ENCODE measurements at regions not wholly inside any gene's neighbourhood (a gene's known extent, or its start where the extent isn't known, plus 50 kb on each side); places are given as distances from the start of the nearest gene placed in this dataset.

DNA sequence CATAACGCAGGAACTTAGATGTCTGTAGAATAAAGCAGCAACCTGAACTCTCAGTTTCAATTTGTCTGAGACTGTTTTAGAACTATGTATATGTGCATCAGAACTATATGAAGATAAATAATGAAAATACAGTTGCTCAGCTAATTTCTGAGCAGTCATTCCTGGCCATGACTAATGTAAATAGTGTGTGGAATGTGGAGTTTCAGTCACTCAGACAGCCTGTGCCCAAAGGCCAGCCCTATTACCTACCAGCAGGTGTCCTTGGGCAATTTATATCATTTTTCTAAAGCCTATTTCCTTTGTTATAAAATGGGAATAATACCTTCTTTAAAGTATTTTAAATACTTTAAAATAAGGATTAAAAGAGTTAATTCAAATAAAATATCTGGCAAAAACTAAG is 56.0 kb upstream of the RELL1 start:
- TF ChIP-seq POLR2A (IDR thresholded peaks at IDR 0.05) (no peak), POLR2AphosphoS5 (IDR thresholded peaks at IDR 0.05) (no peak), EP300 (IDR thresholded peaks at IDR 0.05) (no peak)
- TF ChIP-seq, protein P1, sequence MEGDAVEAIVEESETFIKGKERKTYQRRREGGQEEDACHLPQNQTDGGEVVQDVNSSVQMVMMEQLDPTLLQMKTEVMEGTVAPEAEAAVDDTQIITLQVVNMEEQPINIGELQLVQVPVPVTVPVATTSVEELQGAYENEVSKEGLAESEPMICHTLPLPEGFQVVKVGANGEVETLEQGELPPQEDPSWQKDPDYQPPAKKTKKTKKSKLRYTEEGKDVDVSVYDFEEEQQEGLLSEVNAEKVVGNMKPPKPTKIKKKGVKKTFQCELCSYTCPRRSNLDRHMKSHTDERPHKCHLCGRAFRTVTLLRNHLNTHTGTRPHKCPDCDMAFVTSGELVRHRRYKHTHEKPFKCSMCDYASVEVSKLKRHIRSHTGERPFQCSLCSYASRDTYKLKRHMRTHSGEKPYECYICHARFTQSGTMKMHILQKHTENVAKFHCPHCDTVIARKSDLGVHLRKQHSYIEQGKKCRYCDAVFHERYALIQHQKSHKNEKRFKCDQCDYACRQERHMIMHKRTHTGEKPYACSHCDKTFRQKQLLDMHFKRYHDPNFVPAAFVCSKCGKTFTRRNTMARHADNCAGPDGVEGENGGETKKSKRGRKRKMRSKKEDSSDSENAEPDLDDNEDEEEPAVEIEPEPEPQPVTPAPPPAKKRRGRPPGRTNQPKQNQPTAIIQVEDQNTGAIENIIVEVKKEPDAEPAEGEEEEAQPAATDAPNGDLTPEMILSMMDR (IDR thresholded peaks at IDR 0.05): no peak
